ENCODE measurements at regions not wholly inside any gene's neighbourhood (a gene's known extent, or its start where the extent isn't known, plus 50 kb on each side); places are given as distances from the start of the nearest gene placed in this dataset.

DNA sequence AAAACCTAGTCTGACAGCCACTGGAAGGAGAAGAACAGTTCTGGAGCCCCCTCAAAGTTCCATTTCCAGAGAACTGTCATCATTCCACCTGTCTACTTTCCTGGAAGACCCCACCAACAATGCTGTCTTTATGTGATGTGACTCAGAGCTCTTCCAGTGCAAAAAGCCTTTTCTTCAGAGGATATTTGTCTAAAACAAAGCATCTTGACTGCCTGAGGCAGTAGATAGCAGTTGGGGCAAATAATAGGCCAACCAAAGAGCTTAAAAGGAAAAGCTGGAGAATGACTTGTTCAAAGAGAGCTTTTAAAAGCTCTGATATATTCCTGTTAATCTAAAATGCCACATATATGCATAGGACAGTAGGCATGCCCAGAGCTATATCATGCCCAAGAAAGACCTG is 62.6 kb downstream of the MIS18A start:
- no peak for DNase-seq

DNA sequence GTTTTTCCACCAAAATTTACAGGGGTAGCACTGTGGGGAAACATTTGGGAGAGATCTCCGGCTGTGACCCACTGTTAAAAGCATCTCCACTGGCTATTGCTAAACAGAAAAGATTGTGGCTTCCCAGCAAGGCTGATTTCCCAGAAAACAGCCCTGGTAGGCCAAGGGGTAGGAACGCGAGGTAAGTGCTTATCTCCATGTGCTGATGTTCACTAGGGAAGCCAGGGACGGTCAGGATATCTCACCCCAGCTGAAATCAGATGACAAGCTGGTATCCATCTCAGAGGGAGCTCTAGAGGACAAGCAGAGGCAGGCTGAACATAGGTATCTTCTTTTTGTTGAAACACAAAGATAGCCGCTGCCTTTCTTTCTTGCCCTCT is 63.6 kb downstream of the MIS18A start:
- no peak for DNase-seq

DNA sequence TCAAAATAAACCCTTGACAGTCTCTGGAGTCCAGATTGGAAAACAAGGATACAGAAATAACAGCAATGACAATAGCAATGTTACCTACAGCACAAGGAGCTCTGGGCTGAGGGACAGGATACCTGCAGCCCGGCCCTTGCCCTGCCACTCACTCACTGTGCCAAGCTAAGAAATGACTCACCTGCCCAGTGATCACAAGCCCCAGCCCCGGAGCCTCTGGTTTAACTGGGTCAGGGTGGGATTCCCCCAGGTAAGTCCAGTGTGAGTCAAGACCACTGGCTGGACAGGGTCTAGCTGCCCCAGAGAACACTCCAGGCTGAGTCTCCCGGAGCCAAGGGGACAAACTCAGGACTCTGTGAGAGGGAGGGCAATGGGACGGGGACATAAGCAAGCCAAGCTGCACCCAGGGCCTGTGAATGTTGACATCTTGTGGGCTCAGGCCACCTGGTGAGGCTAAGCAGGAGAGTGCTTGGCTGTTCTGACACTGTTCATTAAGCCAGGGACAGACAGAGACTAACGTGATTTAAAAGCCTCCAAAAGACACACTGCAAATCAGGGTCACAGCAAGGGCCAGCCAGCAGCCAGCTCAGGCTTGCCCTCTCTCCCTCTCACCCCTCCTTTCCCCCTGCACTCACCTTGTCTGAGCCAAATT is 64.1 kb downstream of the MIS18A start:
- DNase-seq = no peak

- no peak for DNase-seq
Measured at GRCh38 chr21:32212116-32212515, 66.7 kb downstream of the MIS18A start.

DNA sequence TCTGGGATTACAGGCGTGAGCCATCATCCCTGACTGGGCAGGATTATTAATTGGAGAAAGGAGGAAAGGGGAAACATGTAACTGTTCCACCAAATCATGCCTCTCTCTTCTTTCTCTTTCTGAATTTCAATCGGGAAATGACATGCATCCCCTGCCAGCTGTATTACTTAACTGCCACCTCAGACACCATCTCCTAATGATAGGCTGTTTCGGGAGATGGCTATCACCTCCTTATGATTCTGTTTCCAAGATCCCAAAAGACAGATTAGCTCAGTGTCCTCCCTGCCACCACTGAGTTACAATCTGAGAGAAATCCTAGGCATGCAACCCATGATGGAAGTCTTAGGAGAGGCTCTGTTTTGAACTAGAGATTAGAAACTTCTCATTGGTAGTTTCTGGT is 67.5 kb downstream of the MIS18A start:
- DNase-seq = no peak

GRCh38 chr21:32209580-32209979 is 69.3 kb downstream of the MIS18A start:
- DNase-seq = no peak

DNA sequence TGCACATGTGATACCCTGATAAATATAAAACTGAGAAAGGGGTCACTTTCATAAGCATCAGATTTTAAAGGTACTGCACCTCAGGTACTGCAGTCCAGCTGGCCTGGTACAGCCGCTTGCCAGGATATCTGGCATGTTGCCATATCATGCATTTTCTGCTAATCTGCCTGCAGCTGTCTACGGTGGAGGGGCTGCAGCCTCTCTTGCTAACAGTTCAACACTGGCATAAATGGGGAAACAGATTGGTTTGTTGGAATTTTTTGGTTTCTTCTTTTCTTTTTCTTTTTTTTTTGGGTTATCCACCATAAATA is 71.5 kb downstream of the MIS18A start:
- DNase-seq = peak; percentile 16

DNA sequence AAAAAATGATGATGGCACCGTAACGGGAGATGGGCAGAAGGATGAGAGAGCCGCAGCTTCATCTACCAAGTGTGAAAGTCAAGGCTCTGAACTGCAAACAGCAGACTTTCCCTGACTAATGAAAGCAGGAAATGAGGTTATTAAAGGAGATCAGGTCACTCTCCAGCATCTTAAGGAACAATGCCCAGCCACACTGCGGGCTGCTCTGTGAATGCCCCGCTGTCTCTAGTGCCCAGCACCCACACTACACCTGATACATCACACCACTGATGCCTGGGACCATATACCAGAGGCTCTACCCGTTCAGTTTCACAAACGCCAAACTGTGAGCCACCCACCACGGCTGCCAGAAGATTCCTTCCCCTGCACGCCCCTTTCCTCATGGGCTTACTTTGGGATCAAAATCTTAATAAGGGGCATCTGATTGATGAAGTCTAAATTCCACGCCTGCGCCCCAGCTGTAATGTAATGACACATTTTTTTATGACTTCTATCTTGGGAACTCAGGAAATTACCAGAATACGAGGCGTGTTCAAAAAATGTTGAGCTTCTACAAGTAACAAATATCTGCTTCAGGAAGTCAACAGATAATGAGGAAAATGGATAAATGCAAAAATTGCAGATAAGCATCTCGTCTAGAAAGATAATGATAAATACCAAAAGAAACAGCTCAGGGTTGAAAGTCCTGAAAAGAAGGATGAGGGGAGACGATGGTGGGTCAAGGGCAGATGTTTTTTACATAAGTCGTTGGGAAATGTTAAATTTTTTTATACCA is 72.0 kb downstream of the MIS18A start:
- DNase-seq = no peak

GRCh38 chr21:32203877-32204480 is 74.9 kb downstream of the MIS18A start:
- DNase-seq = no peak

DNA sequence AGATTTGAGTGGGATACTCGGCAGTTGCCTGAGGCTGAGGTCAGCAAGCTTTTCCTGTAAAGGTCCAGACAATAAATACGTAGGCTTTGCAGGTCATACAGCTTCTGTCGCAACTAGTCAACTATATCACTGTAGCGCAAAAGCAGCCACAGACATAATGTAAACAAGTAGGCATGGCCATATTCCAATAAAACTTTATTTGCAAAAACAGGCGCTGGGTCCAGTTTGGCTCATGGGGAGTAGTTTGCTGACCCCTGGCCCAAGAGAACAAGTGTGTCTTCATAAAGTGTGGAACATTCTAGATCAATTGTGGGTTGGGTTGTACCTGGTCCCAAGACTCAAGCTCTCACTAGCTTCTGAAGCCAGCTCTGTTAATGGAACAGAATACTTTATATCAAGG is 78.8 kb downstream of the MIS18A start:
- no peak for DNase-seq

DNA sequence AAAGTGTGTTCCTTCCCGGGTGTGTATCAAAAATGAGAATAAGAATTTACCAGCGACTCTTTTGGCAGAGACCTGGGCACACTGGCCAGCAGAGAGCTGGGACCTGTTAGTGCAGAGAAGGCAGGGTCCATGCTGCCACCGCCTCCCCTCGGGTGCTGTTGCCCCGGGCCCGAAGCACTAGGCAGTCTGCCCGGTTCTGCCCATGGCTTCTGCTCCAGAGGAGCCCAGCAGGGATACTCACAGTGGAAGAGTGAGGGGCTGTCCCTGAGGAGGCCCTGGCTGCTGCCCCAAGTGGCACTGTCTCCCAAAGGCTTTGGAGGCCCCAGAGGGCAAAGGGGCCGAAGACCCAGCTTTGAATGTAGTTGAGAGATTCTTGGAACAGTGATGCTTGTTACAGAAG is 80.5 kb downstream of the MIS18A start:
- DNase-seq = no peak

DNA sequence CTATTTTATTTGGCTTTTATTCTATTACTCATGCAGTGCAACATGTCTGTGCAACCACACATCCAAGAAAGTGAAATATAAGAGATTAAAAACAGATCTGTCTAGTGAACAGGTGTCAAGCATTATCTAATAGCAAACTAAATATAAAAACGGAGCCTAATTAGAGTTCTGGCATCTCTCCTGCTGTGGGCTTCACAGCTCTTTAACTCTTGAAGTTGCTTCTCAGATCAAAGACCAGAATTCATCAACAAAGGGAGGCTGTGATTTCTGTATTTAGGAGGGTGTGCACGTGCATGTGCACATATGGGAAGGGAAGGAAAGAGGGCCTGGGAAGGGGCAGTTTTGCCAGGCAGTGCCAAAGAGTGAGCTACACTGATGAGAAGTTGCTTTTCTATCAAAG is 81.0 kb downstream of the MIS18A start:
- DNase-seq = peak; percentile 40

DNA sequence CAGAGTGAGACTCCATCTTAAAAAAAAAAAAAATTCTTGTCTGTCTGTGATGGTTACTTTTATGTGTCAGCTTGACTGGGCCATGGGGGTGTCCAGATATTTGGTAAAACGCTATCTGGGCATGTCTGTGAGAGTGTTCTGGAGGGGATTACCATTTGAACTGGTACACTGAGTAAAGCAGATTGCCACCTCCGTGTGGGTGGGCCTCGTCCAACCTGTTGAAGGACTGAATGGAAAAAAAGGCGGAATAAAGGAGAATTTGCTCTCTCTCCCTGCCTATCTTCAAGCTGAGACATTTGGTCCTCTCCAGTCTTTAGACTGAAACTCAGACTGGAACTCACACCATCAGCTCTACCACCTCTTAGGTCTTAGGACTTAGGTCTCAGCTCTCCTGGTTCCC is 82.8 kb downstream of the MIS18A start:
- DNase-seq = no peak

GRCh38 chr21:32193098-32193465 is 85.8 kb downstream of the MIS18A start:
- DNase-seq = no peak

GRCh38 chr21:32192291-32193097 is 86.4 kb downstream of the MIS18A start:
- DNase-seq = no peak

GRCh38 chr21:32190493-32191144 is 88.2 kb downstream of the MIS18A start:
- DNase-seq = no peak

DNA sequence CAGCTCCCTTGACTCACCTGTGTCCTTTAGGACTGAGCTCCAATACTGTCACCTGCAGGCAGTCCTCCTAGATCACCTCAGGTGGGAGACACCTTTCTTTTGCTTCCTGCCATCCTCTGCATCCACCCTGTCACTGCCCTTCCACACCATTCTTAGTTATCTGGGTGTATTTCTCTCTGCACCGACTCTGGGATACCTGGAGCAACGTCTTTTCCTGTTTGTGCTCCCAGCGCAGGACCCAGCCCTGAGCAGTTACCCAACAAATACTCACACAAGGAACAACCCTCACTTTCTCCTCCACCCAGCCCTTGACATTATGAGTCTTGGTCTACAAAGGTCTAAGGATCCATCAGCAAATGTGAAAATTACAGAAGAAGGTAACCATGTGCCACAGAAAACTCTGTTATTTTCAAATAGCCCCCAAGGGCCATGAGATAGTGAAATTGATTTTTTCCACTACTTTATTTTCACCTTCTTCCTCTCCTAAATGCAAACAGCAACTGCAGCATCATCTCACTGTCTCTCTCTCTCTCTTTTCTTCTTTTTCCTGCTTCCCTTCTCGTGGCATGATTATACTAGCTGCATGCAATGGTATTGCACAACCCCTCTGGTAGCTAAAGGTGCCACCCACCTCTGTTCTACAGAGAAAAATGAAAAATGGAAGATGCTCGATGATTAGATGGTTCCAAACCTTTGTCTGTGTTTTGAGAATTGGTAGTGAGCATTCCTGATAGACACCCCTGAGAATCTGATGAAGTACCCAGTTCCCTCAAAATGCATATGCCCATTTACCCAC is 89.0 kb downstream of the MIS18A start:
- no peak for DNase-seq

- peak; percentile 83 for DNase-seq
Measured at GRCh38 chr21:32186804-32187203, 92.0 kb downstream of the MIS18A start.

GRCh38 chr21:32185726-32186125 is 93.1 kb downstream of the MIS18A start:
- no peak for DNase-seq

DNA sequence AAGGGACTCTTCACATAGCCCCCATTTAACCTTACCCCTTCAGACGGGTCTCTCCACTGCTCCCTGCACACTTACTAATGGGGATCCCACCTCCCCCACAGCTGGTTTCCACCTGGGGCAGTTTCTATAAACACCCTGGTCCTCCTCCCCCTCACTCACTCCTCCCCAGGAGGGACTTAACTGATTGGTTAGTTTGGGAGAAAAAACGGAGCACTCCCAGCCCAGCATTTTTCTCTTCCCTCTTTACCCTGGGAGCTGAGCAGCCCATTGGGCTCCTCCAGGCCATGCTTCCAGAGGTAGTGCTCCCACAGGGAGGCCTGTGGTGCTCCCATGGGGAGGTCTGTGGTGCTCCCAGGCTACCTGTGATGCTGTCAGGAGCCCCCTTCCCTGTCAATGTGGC is 93.7 kb downstream of the MIS18A start:
- DNase-seq = no peak

DNA sequence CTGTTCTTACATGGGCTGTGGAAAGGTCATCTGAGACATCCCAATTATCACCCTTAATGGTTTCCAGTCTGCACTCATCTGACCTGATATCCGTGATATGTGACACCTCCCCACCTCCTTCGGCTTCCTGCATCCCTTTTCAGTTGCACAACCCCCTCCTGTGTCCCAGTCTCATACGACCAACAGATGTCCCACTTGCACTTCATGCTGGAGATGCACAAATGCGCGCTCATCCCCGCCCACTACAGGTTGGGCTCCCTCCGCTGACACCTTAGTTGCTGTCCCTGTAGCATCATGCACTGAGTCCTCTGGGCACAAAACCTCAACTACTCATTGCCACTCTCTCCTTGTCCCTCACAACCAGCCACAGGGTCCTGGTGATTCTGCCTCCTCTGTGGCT is 94.4 kb downstream of the MIS18A start:
- DNase-seq = no peak

GRCh38 chr21:32184065-32184464 is 94.8 kb downstream of the MIS18A start:
- DNase-seq = no peak

All from NCI-H2227 treated with DMSO at 0.1 percent for 48 hours (cell line).